ENCODE measurements at regions not wholly inside any gene's neighbourhood (a gene's known extent, or its start where the extent isn't known, plus 50 kb on each side); places are given as distances from the start of the nearest gene placed in this dataset.

DNA sequence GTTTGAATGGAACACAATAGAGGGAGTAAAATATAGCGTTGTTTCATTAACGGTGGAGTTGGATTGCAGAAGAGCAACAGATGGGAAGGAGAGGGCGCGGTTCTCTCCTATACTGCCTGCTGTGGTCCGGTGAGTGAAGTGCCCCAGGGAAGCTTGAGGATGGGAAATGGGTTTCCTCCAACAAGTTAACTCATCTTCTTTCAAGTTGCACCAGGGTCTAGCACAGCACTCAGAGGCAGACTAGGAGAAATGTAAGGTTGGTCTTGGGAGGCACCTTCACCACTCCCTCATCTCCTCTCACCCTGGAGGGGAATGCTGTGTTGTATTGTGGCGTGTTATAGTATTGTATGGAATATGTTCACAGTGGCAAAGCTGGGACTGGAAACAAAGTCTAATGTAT, 96.9 kb upstream of the SLC24A3 start:
- Histone ChIP-seq H3K27ac (ENCODE audit: insufficient read depth, low read length) (no peak overlapping the region), H3K9ac (ENCODE audit: insufficient read depth, low read length) (no peak overlapping the region), H3K4me1 (ENCODE audit: control insufficient read depth, extremely low read depth, insufficient read depth, low read length) (no peaks in the 10 kb centered on the region), H4K20me1 (ENCODE audit: control insufficient read depth, extremely low read depth, insufficient read depth, low read length) (no peaks in the 10 kb centered on the region), H3K36me3 (ENCODE audit: control insufficient read depth, insufficient read depth, low read length) (no peaks in the 10 kb centered on the region), H3K9me3 (ENCODE audit: control insufficient read depth, insufficient read depth, low read depth, low read length) (no peaks in the 10 kb centered on the region), H3K4me3 (replicated peaks in 1 of 4; ENCODE audit: control extremely low read depth in 1 of 4, insufficient read depth in 1 of 4, low read depth in 3 of 4, low read length in 4 of 4) (no peak overlapping the region), H3K4me2 (ENCODE audit: extremely low read depth, insufficient read depth, low read length) (no peak overlapping the region), H2AFZ (ENCODE audit: low read length) (no peak overlapping the region), H3K79me2 (ENCODE audit: control insufficient read depth, insufficient read depth, low read length) (no peaks in the 10 kb centered on the region), H3K27me3 (ENCODE audit: control insufficient read depth, insufficient read depth, low read length) (no peaks in the 10 kb centered on the region)
- TF ChIP-seq, protein P1, sequence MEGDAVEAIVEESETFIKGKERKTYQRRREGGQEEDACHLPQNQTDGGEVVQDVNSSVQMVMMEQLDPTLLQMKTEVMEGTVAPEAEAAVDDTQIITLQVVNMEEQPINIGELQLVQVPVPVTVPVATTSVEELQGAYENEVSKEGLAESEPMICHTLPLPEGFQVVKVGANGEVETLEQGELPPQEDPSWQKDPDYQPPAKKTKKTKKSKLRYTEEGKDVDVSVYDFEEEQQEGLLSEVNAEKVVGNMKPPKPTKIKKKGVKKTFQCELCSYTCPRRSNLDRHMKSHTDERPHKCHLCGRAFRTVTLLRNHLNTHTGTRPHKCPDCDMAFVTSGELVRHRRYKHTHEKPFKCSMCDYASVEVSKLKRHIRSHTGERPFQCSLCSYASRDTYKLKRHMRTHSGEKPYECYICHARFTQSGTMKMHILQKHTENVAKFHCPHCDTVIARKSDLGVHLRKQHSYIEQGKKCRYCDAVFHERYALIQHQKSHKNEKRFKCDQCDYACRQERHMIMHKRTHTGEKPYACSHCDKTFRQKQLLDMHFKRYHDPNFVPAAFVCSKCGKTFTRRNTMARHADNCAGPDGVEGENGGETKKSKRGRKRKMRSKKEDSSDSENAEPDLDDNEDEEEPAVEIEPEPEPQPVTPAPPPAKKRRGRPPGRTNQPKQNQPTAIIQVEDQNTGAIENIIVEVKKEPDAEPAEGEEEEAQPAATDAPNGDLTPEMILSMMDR (conservative IDR thresholded peaks at IDR 0.05 in 1 of 2, IDR thresholded peaks at IDR 0.05 in 1 of 2; ENCODE audit: low read depth in 1 of 2, low read length in 2 of 2) = no peak
- TF ChIP-seq EZH2 (IDR thresholded peaks at IDR 0.05; ENCODE audit: low read length, missing control alignments) = no peak
- DNase-seq (ENCODE audit: low read depth in 2 of 2) = no peak

DNA sequence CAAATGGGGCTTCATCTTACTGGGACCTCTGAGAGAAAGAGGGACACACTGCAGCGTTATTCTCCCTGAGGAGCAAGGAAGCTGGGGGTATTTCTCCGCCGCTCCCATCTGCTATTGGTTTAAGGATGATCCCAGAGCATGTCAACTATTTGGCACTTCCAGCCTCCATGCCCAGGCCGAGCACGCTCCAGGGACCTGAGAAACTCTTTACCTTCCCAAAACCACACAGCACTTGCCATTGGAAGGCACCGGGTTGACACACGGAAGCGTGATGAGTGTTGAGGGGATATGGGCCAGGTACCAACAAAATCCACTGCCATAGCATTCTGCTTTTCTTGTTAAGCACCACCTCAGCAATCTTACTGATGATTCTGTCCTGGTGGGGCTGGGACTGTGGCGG, 92.4 kb upstream of the SLC24A3 start:
- H3K36me3 ChIP-seq (ENCODE audit: control insufficient read depth, insufficient read depth, low read length) = no peaks in the 10 kb centered on the region
- H3K27ac ChIP-seq (ENCODE audit: insufficient read depth, low read length) = no peak overlapping the region
- no peak overlapping the region for H3K9ac ChIP-seq (ENCODE audit: insufficient read depth, low read length)
- no peaks in the 10 kb centered on the region for H3K4me1 ChIP-seq (ENCODE audit: control insufficient read depth, extremely low read depth, insufficient read depth, low read length)
- no peak for TF ChIP-seq EZH2 (IDR thresholded peaks at IDR 0.05; ENCODE audit: low read length, missing control alignments)
- TF ChIP-seq, protein P1 (conservative IDR thresholded peaks at IDR 0.05 in 1 of 2, IDR thresholded peaks at IDR 0.05 in 1 of 2; ENCODE audit: low read depth in 1 of 2, low read length in 2 of 2) = no peak
- H3K4me2 ChIP-seq (ENCODE audit: extremely low read depth, insufficient read depth, low read length) = no peak overlapping the region
- no peaks in the 10 kb centered on the region for H3K27me3 ChIP-seq (ENCODE audit: control insufficient read depth, insufficient read depth, low read length)
- H2AFZ ChIP-seq (ENCODE audit: low read length) = no peak overlapping the region
- DNase-seq (ENCODE audit: low read depth in 2 of 2) = no peak
- H4K20me1 ChIP-seq (ENCODE audit: control insufficient read depth, extremely low read depth, insufficient read depth, low read length) = no peaks in the 10 kb centered on the region
- H3K79me2 ChIP-seq (ENCODE audit: control insufficient read depth, insufficient read depth, low read length) = no peaks in the 10 kb centered on the region
- no peak overlapping the region for H3K4me3 ChIP-seq (replicated peaks in 1 of 4; ENCODE audit: control extremely low read depth in 1 of 4, insufficient read depth in 1 of 4, low read depth in 3 of 4, low read length in 4 of 4)
- H3K9me3 ChIP-seq (ENCODE audit: control insufficient read depth, insufficient read depth, low read depth, low read length) = no peaks in the 10 kb centered on the region

DNA sequence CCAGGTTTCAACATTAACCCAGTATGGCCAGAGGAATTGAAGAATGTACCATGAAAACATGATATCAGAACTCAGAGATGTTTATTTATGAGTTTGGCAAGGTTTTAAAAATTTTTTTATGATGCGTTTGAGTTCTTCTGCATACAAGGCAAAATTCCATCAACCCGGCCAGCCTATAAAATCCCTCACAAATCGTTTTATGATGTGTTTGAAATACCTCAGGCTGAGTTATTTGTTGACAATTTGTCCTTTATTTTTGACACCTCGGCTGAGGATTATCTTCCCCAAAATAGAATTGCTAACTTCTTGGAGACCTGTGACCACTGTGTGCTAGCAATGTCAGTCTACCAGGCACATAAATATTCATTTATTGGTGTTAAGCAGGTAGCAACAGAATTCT, 91.9 kb upstream of the SLC24A3 start:
- Histone ChIP-seq H3K79me2 (ENCODE audit: control insufficient read depth, insufficient read depth, low read length) (no peaks in the 10 kb centered on the region), H3K9me3 (ENCODE audit: control insufficient read depth, insufficient read depth, low read depth, low read length) (no peaks in the 10 kb centered on the region), H4K20me1 (ENCODE audit: control insufficient read depth, extremely low read depth, insufficient read depth, low read length) (no peaks in the 10 kb centered on the region), H3K4me3 (replicated peaks in 1 of 4; ENCODE audit: control extremely low read depth in 1 of 4, insufficient read depth in 1 of 4, low read depth in 3 of 4, low read length in 4 of 4) (no peak overlapping the region), H3K27me3 (ENCODE audit: control insufficient read depth, insufficient read depth, low read length) (no peaks in the 10 kb centered on the region), H3K4me2 (ENCODE audit: extremely low read depth, insufficient read depth, low read length) (no peak overlapping the region), H2AFZ (ENCODE audit: low read length) (no peak overlapping the region), H3K9ac (ENCODE audit: insufficient read depth, low read length) (no peak overlapping the region), H3K27ac (ENCODE audit: insufficient read depth, low read length) (no peak overlapping the region), H3K4me1 (ENCODE audit: control insufficient read depth, extremely low read depth, insufficient read depth, low read length) (no peaks in the 10 kb centered on the region), H3K36me3 (ENCODE audit: control insufficient read depth, insufficient read depth, low read length) (no peaks in the 10 kb centered on the region)
- TF ChIP-seq, protein P1 (conservative IDR thresholded peaks at IDR 0.05 in 1 of 2, IDR thresholded peaks at IDR 0.05 in 1 of 2; ENCODE audit: low read depth in 1 of 2, low read length in 2 of 2) = no peak
- TF ChIP-seq EZH2 (IDR thresholded peaks at IDR 0.05; ENCODE audit: low read length, missing control alignments) = no peak
- DNase-seq (ENCODE audit: low read depth in 2 of 2) = no peak
